GM19455 (cell line): ENCODE measurements at regions not wholly inside any gene's neighbourhood (a gene's known extent, or its start where the extent isn't known, plus 50 kb on each side); places are given as distances from the start of the nearest gene placed in this dataset.
"Not testable (repeated sequence)": the region's sequence is repeated elsewhere in the genome, so short reads cannot be mapped to it uniquely, and the experiment has no call there.

Experiments used
- ATAC-seq: cut with Tn5 transposase; IDR thresholded peaks from one replicate; pipeline ENCODE4 v1.9.1; 2021; ENCODE audit not compliant: unreplicated experiment

DNA sequence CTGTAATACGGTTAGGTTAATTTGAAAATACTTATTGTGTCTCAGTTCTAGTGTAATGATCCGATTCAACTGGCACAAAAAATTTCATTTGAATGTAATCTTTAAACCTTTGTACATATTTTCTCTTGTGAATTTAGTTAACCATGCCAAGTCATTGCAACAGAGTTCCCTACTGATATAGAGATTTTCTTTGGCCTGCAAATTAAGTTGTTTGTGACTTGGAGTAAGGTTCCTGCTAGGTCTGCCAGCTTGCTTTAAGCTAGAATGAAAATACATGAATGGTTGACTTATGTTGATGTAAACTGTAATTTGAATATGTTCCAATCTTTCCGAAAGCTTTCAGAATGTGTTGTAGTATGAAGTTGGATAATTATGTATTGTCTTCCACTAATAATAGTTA lies 1004.1 kb upstream of the EDIL3 start:
- ATAC-seq: no peak

DNA sequence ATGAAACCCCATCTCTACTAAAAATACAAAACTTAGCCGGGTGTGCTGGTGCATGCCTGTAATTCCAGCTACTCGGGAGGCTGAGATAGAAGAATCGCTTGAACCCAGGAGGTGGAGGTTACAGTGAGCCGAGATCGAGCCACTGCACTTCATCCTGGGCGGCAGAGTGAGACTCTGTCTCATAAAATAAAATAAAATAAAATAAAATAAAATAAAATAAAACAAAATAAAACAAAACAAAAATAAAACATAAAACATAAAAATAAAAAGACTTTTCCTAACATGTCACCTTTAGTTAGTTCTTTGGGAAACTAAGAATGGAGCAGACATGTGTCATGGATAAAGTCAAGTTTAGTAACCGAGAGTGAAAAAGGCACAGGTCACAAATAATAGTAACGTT lies 1007.6 kb upstream of the EDIL3 start:
- ATAC-seq: not testable (repeated sequence)

DNA sequence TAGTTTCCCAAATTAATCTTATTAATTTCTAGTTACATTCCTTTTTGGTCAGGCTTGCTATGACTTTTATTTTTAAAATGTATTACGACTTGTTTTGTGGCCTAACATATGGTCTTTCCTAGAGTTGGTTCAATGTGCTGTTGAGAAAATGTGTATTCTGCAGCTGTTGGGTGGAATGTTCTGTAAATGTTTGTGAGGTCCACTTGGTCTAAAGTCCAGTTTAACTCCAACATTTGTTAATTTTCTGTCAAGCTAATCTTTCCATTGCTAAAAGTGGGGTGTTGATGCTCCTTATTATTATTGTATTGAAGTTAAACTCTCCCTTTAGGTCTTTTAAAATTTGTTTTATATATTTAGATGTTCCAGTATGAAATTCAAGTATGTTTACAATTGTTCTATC lies 1010.8 kb upstream of the EDIL3 start:
- no peak for ATAC-seq

DNA sequence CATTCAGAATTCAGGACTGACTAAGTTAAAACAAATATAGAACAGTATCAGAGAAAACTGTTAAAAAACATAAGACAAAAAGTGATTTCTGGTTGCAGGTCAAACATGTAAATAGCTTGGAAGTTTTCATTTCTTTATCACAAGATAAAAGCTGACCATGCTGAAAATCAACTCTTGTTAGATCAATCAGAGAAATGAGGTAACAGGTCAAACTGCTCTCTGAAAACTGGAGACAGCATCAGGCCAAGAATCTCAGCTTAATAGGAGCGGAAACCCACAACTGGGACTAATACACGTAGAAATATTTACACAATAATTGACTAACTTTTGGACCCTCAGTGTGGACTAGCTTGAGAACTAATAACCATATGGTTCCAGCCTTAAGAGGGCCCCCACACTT lies 1012.8 kb upstream of the EDIL3 start:
- ATAC-seq: no peak

DNA sequence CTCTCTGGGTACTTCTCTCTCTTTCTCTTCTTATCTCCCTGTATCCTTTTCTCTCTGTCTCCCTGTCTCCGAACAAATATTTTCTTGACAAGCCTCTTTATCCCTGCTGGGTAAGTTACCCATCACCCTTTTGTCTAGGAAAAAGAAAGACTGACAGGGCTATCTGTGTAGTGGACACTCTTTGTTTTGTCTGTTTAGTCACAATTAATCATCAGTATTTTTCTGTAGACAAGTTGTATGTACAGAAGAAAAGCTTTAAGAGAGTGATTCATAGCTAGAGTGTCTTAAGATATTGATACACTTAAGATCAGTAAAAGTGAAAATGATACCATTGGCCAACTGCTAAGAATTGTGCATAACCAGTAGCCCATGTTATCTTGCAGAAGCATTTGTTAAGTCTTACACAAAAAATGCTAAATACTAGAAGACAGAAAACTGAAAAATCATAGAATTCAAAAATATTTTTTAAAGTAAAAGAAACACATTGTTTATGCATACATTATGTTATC lies 1043.8 kb upstream of the EDIL3 start:
- ATAC-seq: no peak

- ATAC-seq: not testable (repeated sequence)
These were observed 1047.0 kb upstream of the EDIL3 start for GRCh38 chr5:85431726-85432125.

GRCh38 chr5:85441156-85441555 lies 1056.5 kb upstream of the EDIL3 start:
- no peak for ATAC-seq

- ATAC-seq: no peak
These were observed 1057.2 kb upstream of the EDIL3 start for GRCh38 chr5:85441853-85442252.

- no peak for ATAC-seq
These were observed 1067.8 kb upstream of the EDIL3 start for GRCh38 chr5:85452322-85453025.

- ATAC-seq: no peak
These were observed 1068.3 kb upstream of the EDIL3 start for GRCh38 chr5:85453026-85453349.

DNA sequence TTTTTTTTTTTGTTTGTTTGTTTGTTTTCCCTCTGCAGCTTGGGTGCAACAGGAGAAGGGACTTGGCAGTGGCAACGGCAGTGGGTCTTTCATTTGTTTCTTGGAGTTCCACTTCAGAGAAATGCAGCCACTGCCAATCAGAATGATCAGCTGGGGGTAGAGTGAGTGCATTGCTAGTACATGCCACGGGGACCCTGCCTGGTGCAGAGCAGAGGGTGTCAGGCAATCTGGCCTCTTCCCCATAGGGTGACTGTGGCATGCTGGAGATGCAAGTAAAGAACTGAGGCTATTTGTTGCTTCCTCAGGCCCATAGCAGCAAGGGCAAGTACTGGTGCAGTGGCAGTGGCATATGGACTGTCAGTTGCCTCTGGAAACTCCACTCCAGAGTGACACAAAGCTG lies 1073.6 kb upstream of the EDIL3 start:
- no peak for ATAC-seq

DNA sequence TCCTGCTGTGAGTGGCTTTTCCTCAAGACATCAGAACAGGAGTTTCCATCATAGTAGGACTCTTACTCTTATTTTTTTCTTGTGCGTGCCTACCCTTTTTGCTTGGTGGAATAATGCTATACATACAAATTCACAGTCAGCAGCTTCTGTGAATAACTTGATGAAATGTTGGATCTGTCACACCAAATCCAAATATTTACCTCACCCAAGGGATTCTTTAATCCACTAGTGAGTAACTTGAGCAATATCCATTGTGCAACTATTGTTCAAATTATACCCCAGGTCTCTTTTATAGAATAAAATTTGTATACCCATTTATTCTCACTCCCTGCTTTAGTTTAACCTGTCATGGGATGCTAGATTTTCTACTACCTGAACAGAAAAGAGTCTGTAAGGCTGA lies 1078.3 kb upstream of the EDIL3 start:
- ATAC-seq: no peak

DNA sequence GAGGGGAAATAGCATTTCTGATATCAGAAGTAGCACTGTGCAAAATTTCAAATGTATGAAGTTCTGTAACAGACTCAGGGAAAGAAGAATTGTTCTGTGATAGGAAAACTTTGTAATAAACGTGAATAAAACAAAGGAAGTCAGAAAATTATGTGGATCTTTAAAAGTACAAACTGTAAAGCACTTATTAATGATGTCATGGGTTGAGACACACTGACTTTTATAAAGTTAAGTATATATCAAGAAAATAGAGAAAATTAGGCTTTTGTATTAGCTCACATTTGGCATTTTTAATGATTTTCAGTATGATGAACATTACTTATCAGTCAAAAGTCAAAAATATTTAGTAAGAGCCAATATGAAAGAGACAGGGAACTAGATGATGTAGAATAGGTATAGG lies 1081.7 kb upstream of the EDIL3 start:
- no peak for ATAC-seq

- no peak for ATAC-seq
These were observed 1088.1 kb upstream of the EDIL3 start for GRCh38 chr5:85472749-85473148.

DNA sequence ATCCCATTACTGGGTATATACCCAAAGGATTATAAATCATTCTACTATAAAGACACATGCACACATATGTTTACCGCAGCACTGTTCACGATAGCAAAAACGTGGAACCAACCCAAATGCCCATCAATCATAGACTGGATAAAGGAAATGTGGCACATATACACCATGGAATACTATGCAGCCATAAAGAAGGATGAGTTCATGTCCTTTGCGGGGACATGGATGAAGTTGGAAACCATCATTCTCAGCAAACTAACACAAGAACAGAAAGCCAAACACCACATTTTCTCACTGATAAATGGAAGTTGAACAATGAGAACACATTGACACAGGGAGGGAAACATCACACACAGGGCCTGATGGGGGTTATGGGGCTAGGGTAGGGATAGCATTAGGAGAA lies 1090.5 kb upstream of the EDIL3 start:
- ATAC-seq: not testable (repeated sequence)

GRCh38 chr5:85476617-85477016 lies 1091.9 kb upstream of the EDIL3 start:
- no peak for ATAC-seq

DNA sequence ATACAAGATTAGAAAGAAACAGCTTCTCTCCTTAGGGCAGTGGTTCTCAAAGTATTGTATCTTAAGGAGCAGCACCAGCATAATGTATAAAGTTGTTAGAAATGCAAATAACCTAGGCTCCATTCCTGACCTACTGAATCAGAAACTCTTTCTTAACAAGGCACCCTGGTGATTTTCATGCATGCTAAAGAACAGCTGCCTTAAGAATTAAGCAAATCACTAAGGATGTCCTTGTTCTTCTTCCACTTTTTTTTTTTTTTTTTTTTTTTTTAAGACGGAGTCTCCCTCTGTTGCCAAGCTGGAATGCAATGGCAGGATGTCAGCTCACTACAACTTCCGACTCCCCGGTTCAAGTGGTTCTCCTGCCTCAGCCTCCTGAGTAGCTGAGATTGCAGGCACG lies 1095.2 kb upstream of the EDIL3 start:
- no peak for ATAC-seq

DNA sequence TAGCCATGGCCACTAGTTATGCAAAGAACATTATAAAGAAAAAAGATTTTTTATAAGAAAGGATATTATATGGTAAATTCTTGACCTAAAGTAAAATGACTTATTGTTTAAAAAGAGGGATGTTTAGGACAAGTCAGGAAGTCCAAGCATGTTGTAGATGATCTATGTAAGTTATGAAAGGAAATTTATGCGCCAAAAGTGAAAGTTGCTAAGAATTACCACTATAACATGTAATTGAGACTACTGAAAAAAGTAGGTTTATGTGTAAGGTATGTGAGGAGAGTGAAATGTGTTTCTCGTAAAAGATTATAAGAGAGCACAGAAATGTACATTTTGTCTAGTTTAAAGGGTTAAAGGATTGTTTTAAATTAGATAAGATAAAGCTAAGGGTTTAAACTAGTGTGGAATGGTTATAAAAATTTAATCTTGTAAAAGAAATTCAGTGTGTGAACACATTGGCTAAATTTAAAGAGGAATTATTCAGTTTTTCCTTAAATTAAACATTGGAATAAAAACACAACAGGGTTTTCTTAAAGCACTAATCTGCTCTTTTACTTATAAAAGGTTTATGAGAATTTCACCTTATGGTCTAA lies 1100.4 kb upstream of the EDIL3 start:
- no peak for ATAC-seq

- no peak for ATAC-seq
These were observed 1103.6 kb upstream of the EDIL3 start for GRCh38 chr5:85488295-85488694.

DNA sequence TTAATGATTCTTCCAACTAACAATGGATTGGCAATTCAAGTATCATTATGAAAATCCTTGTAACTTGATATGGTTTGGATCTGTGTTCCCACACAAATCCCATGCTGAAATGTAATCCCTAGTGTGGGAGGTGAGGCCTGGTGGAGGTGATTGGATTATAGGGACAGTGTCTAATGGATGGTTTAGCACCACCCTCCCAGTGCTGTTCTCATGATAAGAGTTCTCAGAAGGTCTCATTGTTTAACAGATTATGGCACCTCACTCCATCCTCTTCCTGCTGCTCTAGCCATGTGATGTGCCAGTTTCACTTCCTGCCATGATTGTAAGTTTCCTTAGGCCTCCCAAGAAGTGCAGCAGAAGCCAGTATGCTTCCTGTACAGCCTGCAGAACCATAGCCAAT lies 1116.2 kb upstream of the EDIL3 start:
- no peak for ATAC-seq

GRCh38 chr5:85512896-85513295 lies 1104.8 kb upstream of the COX7C start:
- ATAC-seq: no peak

DNA sequence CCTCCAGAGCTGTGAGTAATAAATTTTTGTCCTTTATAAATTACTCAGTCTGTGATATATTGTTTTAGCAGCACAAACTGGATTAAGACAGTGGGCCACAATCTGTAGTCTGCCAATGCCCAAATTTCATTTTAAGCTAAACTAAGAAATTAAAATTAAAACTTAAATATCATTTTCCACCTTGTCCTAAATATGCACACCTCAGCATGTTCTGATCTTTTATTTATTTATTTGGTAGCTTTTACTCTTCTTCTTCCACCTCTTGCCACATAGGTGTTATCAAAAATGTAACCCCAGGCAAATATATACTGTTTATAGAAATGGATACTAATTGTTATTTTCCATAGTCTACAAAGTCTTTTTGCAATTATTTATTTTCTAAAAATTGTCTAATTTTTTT lies 1102.2 kb upstream of the COX7C start:
- no peak for ATAC-seq

DNA sequence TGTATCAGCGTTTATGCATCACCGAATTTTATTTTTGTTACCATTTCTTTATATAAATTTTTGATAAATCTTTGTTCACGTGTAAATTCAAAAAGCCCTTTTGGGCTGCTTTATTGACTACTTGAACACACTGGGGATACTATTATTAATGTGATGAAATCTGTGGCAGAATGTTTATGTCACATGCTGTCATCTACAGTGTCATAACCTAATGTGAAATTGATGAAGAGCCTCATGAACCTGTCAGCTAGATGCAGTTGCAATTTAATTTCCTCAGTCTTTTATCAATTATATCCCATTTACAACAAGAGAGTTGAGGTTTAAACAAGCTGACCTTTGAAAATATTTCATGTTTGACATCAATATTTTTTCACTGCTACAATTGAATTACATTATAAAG lies 1100.4 kb upstream of the COX7C start:
- ATAC-seq: no peak
